Neuron (in vitro differentiated cells): ENCODE measurements at regions not wholly inside any gene's neighbourhood (a gene's known extent, or its start where the extent isn't known, plus 50 kb on each side); places are given as distances from the start of the nearest gene placed in this dataset.
A peak's percentile ranks its signal among the peaks of the same experiment; 100 is the strongest.

Experiments
- H2AFZ ChIP-seq: one replicate; pipeline ENCODE4 v1.6.1; 2013; ENCODE audit warnings: low read depth, mild to moderate bottlenecking, inconsistent platforms, low read length, moderate library complexity
- H3K27me3 ChIP-seq: one replicate; pipeline ENCODE4 v1.6.1; 2013; ENCODE audit warnings: low read length; ENCODE audit not compliant: insufficient read depth
- H3K36me3 ChIP-seq: one replicate; pipeline ENCODE4 v1.6.1; 2013; ENCODE audit warnings: low read length; ENCODE audit not compliant: insufficient read depth
- H3K4me1 ChIP-seq: one replicate; pipeline ENCODE4 v1.6.1; 2013; ENCODE audit warnings: low read length; ENCODE audit not compliant: insufficient read depth
- H3K4me3 ChIP-seq: 2 replicates; pipeline ENCODE4 v1.5.1; 2013; ENCODE audit warnings: mild to moderate bottlenecking, low read length, moderate library complexity
- H3K9me3 ChIP-seq: one replicate; pipeline ENCODE4 v1.6.1; 2013; ENCODE audit warnings: low read length

- no peak overlapping the region for H2AFZ ChIP-seq
- H3K36me3 ChIP-seq, result no peaks in the 10 kb centered on the region
- H3K4me1 ChIP-seq, result no peaks in the 10 kb centered on the region
These were observed 247.4 kb upstream of the COL3A1 start for GRCh38 chr2:188726626-188727247.

GRCh38 chr2:188727846-188728245, 246.3 kb upstream of the COL3A1 start:
- Histone ChIP-seq H3K36me3 (no peaks in the 10 kb centered on the region), H3K9me3 (no peaks in the 10 kb centered on the region), H3K4me3 (no peak overlapping the region), H3K27me3 (no peaks in the 10 kb centered on the region), H2AFZ (no peak overlapping the region), H3K4me1 (no peaks in the 10 kb centered on the region)

More at GRCh38 chr2:188726626-188727247, 247.4 kb upstream of the COL3A1 start:
- Histone ChIP-seq H3K9me3 (no peaks in the 10 kb centered on the region), H3K4me3 (no peak overlapping the region), H3K27me3 (no peaks in the 10 kb centered on the region)

DNA sequence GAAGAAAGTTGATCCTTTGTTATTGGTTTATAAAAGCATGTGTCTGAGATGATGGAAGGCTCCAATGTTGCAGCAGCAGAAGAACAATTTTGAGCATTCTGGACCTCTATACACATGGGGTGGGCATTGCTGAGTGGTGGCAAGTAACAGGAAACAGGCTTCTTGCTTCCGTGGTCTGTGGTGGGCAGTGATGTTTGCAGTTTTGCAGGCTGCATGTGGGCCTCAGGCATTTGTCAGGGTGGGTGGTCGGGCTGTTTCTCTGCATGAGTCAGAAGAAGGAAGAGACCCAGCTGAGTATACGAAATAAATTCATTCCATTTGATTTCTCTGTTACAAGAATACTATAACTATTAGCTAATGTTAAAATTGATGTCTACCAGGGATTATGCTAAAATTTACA, 239.5 kb upstream of the COL3A1 start:
- Histone ChIP-seq H3K9me3 (no peaks in the 10 kb centered on the region), H3K27me3 (no peaks in the 10 kb centered on the region), H2AFZ (peak overlapping the region; percentile 3), H3K36me3 (no peaks in the 10 kb centered on the region), H3K4me3 (no peak overlapping the region), H3K4me1 (peaks cover 5% of the 10 kb centered on the region)

- H3K27me3 ChIP-seq, result no peaks in the 10 kb centered on the region
- no peak overlapping the region for H3K4me3 ChIP-seq
- no peaks in the 10 kb centered on the region for H3K9me3 ChIP-seq
- H3K36me3 ChIP-seq, result no peaks in the 10 kb centered on the region
- no peak overlapping the region for H2AFZ ChIP-seq
- H3K4me1 ChIP-seq, result no peaks in the 10 kb centered on the region
These were observed 227.4 kb upstream of the COL3A1 start for GRCh38 chr2:188746727-188747126.

DNA sequence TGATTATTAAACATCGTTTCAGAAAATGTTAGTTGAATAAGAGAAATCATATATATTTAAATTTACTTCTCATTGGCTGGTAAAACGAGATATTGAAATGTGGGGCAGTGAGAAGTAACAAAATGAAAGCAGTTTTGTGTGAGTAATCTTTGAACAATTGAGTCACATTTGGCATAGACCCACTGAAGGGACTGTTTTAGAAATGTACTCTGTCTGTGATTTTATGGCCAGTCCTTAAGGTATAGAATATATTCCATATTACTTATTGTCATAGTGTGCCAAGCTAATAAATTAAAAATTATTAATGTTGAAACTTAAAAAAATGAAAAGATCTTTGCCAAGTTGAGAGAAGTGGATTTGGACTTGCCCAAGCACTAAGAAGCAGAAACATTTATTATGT, 222.4 kb upstream of the COL3A1 start:
- H3K4me3 ChIP-seq, result no peak overlapping the region
- H3K9me3 ChIP-seq, result no peaks in the 10 kb centered on the region
- H3K36me3 ChIP-seq, result no peaks in the 10 kb centered on the region
- H2AFZ ChIP-seq, result no peak overlapping the region
- H3K4me1 ChIP-seq, result no peaks in the 10 kb centered on the region
- no peaks in the 10 kb centered on the region for H3K27me3 ChIP-seq

DNA sequence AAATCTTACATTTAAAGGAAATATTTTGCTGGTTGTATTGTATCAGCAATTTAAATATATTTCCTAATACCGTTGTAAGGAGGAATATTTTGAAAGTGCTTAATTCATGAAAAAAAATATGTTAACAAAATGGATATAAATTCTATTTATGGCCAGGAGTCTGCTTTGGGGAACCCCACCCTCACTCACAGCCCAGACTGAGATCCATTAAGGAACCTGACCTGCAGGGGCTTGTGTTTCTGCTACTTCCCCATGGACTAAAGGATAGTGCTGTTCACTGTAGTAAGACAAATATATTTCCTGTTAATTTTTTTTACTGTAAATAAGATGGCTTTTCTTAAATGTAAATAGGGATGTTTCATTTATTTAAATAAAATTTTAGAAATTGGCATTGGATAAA, 221.9 kb upstream of the COL3A1 start:
- Histone ChIP-seq H3K36me3 (no peaks in the 10 kb centered on the region), H3K4me3 (no peak overlapping the region), H2AFZ (no peak overlapping the region), H3K4me1 (no peaks in the 10 kb centered on the region), H3K27me3 (no peaks in the 10 kb centered on the region), H3K9me3 (no peaks in the 10 kb centered on the region)

DNA sequence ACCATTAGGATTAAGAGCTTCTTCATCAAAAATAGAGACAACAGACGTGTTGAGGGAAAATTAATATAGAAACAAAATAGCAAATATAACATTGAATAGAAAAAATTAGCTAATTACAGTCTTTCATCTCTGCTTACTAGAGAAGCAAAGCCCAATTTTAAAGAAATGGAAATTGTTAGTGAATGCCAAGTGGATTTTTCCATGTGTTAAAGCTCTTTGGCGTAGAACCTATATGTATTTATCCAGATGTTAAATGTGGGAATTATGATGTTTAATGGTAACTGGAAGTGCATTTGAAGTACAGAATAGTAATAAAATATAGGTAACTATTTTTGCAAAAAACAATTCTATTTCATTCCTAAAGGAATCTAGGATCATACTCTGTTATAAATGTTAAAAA, 212.0 kb upstream of the COL3A1 start:
- Histone ChIP-seq H3K27me3 (no peaks in the 10 kb centered on the region), H2AFZ (no peak overlapping the region), H3K9me3 (peaks cover 3% of the 10 kb centered on the region), H3K4me3 (no peak overlapping the region), H3K4me1 (no peaks in the 10 kb centered on the region), H3K36me3 (no peaks in the 10 kb centered on the region)

DNA sequence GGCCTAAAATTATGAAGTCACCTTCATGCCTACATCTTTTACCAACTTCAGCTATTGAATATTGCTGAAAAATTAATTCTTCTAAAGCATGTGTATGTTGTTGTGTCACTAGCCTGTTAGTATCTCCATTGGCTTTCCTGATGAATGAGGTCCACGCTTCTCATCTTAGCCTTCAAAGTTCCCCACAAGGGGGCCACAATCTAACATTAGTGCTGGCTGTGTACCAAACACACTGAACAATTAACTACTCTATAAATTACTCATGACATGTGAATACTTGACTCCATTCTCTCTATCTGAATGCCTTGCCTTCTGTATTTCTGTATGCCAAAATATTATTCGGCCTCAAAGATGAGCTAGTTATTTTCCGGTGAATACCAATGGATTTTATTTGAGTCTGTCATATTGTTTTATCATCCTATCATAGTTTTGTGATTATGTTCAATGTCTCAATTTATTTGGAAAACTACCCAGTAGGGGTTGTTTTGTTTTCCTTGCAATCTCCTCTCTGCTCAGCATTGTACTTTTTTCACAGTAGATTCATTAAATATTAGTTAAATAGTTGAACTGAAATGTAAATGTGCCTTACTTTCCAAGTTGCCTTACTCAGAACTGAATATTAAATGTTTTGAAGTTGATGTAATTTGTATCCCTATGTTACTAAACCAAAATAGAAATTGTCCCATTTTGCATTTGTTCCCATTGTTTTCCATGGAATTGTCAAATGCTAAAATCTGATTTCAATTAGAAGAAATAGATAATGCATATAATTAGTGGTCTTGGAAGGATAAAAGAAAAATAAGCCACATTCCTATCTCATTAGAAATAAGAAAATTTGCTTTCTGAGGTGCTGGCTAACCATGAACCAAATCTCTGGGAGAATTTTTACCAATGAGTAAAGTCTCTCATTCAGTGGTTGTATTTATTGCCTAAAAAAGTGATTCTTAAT, 208.4 kb upstream of the COL3A1 start:
- H2AFZ ChIP-seq, result no peak overlapping the region
- H3K9me3 ChIP-seq, result no peaks in the 10 kb centered on the region
- H3K36me3 ChIP-seq, result no peaks in the 10 kb centered on the region
- no peak overlapping the region for H3K4me3 ChIP-seq
- H3K4me1 ChIP-seq, result no peaks in the 10 kb centered on the region
- H3K27me3 ChIP-seq, result no peaks in the 10 kb centered on the region

DNA sequence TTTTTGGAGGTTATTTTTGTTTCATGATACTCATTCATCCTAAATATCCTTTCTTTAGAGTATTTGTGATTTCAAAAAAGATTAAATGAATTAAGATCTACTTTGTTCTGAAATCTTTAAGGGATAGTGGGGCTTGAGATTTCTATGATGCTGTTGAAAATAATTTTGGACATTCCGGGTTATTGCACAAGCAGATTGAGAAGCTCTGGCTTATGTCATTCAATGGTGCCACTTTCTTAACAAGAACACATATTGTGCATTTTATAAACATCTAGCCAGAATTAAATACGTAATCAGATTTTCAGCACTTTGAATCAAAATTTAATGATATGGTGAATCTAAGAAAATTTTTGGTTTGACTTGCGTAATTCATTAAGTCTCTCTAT, 207.7 kb upstream of the COL3A1 start:
- H3K4me1 ChIP-seq, result no peaks in the 10 kb centered on the region
- no peak overlapping the region for H2AFZ ChIP-seq
- no peaks in the 10 kb centered on the region for H3K9me3 ChIP-seq
- no peaks in the 10 kb centered on the region for H3K36me3 ChIP-seq
- no peak overlapping the region for H3K4me3 ChIP-seq
- no peaks in the 10 kb centered on the region for H3K27me3 ChIP-seq

DNA sequence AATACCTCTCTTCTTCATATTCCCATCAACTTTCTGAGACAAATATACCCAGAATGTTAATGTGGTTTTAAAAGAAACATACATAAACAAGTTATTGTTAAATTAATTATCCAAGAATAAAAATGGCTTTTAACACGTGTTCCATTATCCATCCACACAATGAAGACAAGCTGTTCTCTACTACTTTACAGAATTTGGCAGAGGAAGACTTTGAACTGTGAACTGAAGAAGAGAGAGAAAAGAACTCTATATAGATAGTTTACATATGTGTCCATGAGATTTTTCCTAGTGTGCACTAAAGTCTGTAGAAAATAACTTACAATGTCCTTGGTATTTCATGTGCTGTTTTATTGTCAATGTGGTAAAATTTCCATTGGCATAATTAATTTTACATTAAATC, 207.0 kb upstream of the COL3A1 start:
- no peak overlapping the region for H2AFZ ChIP-seq
- no peaks in the 10 kb centered on the region for H3K4me1 ChIP-seq
- no peak overlapping the region for H3K4me3 ChIP-seq
- H3K27me3 ChIP-seq, result no peaks in the 10 kb centered on the region
- no peaks in the 10 kb centered on the region for H3K36me3 ChIP-seq
- H3K9me3 ChIP-seq, result no peaks in the 10 kb centered on the region

GRCh38 chr2:188770296-188770695, 203.9 kb upstream of the COL3A1 start:
- H3K9me3 ChIP-seq, result no peaks in the 10 kb centered on the region

GRCh38 chr2:188773075-188773474, 201.1 kb upstream of the COL3A1 start:
- Histone ChIP-seq H3K4me1 (no peaks in the 10 kb centered on the region), H3K36me3 (no peaks in the 10 kb centered on the region), H3K9me3 (no peaks in the 10 kb centered on the region), H2AFZ (no peak overlapping the region), H3K4me3 (no peak overlapping the region), H3K27me3 (no peaks in the 10 kb centered on the region)

More at GRCh38 chr2:188770296-188770695, 203.9 kb upstream of the COL3A1 start:
- Histone ChIP-seq H3K36me3 (no peaks in the 10 kb centered on the region), H3K27me3 (no peaks in the 10 kb centered on the region), H2AFZ (no peak overlapping the region), H3K4me1 (no peaks in the 10 kb centered on the region), H3K4me3 (no peak overlapping the region)

DNA sequence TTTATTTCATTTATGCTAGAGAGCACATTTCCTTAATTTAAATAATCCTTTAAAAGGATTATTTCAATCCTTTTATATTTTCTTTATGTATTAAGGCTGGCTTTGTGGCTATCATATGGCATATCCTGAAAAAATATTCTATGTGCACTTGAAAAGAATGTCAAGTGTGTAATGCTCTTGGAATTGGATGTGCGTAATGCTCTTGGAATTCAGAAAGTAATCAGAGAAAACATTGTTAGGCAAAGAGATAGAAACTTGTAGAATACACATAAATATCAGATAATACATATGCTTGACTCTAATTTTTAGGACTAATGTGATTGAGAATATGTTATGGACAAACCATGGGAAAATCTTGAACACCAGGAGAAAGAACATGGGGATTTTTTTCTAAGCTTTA, 197.5 kb upstream of the COL3A1 start:
- Histone ChIP-seq H3K36me3 (no peaks in the 10 kb centered on the region), H3K27me3 (no peaks in the 10 kb centered on the region), H3K9me3 (no peaks in the 10 kb centered on the region), H3K4me3 (no peak overlapping the region), H2AFZ (no peak overlapping the region), H3K4me1 (no peaks in the 10 kb centered on the region)
